ENCODE measurements at regions not wholly inside any gene's neighbourhood (a gene's known extent, or its start where the extent isn't known, plus 50 kb on each side); places are given as distances from the start of the nearest gene placed in this dataset.

DNA sequence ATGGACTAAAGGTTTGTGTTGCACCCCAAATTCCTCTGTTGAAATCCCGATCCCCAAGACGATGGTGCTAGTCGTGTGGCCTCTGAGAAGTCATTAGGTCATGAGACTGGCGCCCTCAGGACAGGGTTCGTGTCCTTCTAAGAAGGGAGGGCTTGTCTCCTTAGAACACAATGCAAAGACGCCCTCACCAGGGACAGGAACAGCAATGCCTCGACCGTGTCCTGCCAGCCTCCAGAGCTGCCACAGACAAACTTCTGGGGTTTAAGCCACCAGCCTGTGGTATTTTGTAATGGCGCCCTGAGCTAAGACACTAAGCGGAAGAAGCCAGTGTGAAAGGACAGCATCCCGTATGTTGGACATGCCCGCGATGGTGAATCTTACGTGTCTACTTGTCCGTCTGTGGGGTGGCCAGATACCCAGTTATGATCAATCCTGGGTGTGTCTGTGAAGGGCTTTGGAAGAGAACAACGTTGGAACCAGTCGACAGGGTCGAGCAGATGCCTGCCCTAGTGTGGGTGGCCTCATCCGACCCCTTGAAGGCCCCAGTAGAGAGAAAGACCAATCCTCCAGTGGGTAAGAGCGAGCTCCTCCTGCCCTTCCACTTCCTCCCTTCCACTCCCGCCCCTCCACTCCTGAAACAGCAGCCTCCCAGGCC is 279.2 kb upstream of the IRX2 start:
- TF ChIP-seq, protein P1, sequence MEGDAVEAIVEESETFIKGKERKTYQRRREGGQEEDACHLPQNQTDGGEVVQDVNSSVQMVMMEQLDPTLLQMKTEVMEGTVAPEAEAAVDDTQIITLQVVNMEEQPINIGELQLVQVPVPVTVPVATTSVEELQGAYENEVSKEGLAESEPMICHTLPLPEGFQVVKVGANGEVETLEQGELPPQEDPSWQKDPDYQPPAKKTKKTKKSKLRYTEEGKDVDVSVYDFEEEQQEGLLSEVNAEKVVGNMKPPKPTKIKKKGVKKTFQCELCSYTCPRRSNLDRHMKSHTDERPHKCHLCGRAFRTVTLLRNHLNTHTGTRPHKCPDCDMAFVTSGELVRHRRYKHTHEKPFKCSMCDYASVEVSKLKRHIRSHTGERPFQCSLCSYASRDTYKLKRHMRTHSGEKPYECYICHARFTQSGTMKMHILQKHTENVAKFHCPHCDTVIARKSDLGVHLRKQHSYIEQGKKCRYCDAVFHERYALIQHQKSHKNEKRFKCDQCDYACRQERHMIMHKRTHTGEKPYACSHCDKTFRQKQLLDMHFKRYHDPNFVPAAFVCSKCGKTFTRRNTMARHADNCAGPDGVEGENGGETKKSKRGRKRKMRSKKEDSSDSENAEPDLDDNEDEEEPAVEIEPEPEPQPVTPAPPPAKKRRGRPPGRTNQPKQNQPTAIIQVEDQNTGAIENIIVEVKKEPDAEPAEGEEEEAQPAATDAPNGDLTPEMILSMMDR (IDR thresholded peaks at IDR 0.05) = no peak

- TF ChIP-seq, protein P1 (IDR thresholded peaks at IDR 0.05) = no peak
Observed at GRCh38 chr5:3029396-3029795, 277.9 kb upstream of the IRX2 start.

DNA sequence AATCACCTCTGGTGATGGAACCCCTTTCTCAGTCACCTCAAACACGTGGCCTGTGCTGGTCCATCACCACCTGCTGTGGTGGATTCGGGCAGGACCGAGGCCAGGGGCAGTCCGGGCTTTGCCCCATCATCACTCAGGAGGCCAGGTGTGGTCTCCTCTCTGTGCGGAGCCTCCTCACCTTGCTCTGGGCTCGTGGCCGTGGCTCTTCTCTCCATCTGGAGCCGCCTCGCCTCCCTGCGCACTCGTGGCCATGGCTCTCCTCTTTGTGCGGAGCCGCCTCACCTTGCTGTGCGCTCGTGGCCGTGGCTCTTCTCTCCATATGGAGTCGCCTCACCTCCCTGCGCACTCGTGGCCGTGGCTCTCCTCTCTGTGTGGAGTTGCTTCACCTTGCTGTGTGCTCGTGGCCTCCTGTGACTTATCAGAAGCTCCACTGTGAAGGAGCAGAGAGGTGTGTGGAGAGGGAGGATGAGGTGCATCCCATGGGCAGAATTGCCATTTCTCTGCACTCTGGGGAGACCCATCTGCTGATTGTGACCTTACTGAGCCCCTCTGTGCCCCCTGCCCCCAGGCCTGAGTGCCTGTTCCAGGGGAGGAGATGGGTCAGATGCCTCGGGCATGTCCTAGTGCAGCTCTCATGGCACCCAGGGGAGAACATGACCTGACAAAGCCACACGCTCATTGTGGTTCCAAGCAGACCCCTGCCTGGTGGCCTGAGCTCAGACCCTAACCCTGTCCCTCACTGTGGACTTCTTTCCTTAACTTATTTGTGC is 276.6 kb upstream of the IRX2 start:
- TF ChIP-seq, protein P1 (IDR thresholded peaks at IDR 0.05) = no peak

DNA sequence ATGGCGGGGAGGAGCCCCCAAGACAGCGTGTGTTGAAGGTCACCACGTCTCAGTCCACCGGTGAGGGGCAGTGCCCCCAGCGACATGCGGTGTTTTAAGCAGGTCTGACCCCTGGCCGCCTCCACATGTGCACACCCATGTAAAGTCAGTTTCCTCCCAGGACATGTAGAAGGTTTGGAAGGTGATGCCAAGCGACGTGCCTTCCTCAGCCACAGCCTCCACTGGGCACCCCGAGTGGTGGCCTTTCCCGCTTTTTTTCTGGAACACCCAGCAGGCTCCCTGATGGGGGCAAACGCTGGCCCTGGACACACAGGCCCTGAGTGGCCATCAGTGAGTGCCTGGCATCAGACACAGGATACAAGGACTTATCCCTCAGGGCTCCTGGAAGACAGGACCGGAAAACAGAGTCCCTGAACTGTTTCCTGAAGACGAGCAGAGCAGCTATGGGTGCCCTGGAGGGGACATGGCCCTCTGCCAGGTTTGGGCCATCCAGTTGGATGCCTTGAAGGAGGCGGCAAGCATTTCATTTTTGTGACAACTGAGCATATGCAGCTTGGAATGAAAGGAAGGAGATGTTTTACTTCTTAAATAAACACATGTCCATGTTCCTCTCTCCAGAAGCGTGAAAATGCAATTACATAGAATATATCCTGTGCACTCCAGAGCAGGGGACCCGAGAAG is 275.8 kb upstream of the IRX2 start:
- TF ChIP-seq, protein P1 (IDR thresholded peaks at IDR 0.05) = no peak

DNA sequence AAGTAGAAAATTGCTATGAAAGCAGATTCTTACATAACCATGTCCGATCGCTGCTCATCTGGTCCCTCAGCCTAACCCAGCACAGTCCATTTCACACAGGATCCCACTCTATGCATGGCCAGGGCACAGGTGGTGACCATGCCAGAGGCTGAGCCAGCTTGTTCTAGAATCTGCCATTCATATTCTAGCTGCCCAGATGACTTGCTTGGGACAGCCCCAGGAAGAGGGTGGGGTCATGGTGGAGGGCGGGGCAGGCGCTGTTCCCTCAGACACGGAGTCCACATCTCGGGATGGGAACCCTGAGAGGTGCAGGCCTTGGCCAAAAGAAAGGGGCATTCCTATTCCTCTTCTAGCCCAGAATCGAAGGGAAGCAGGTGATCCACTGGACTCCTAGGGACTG is 275.2 kb upstream of the IRX2 start:
- TF ChIP-seq, protein P1 (IDR thresholded peaks at IDR 0.05) = no peak

DNA sequence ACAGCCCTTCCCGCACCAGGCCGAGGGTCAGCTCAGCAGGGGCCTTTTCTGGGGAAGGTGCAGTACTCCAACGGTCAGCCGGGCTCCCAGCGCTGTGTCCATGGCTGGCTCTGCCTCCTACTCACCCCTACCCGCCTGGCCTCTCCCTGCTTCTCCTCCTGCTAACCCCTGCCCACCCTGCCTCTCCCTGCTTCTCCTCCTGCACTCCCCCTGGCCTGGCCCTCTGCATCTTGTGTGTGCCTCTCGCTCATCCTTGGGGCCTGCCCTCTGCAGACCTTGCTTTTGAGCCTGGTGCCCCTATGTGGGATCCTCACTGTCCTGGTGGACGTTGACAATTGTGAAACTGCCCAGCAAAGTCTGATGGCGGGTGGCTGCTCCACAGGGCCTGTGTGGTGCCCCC is 274.6 kb upstream of the IRX2 start:
- TF ChIP-seq, protein P1 (IDR thresholded peaks at IDR 0.05) = no peak

GRCh38 chr5:3025392-3025791 is 273.9 kb upstream of the IRX2 start:
- TF ChIP-seq, protein P1 (IDR thresholded peaks at IDR 0.05) = no peak

Data from LNCAP (cell line).